GM19043 (cell line): ENCODE measurements at regions not wholly inside any gene's neighbourhood (a gene's known extent, or its start where the extent isn't known, plus 50 kb on each side); places are given as distances from the start of the nearest gene placed in this dataset.

Experiments
- ATAC-seq: cut with Tn5 transposase; IDR thresholded peaks from one replicate; pipeline ENCODE4 v1.9.1; 2021; ENCODE audit warnings: low read depth; ENCODE audit not compliant: unreplicated experiment

GRCh38 chr18:67243799-67244587, 272.5 kb downstream of the DSEL start:
- peak; percentile 57 for ATAC-seq

GRCh38 chr18:67242001-67242400, 274.5 kb downstream of the DSEL start:
- ATAC-seq, result no peak

GRCh38 chr18:67241299-67241698, 275.2 kb downstream of the DSEL start:
- ATAC-seq, result no peak

GRCh38 chr18:67239826-67240225, 276.7 kb downstream of the DSEL start:
- no peak for ATAC-seq

- ATAC-seq, result no peak
Observed at GRCh38 chr18:67232991-67233390, 283.5 kb downstream of the DSEL start.

GRCh38 chr18:67232406-67232805, 284.1 kb downstream of the DSEL start:
- no peak for ATAC-seq

- ATAC-seq, result no peak
Observed at GRCh38 chr18:67222887-67223286, 293.6 kb downstream of the DSEL start.

- ATAC-seq, result no peak
Observed at GRCh38 chr18:67219821-67220220, 296.7 kb downstream of the DSEL start.

- ATAC-seq, result no peak
Observed at GRCh38 chr18:67218556-67218955, 298.0 kb downstream of the DSEL start.

GRCh38 chr18:67217551-67218166, 298.9 kb downstream of the DSEL start:
- ATAC-seq, result peak; percentile 79

GRCh38 chr18:67216846-67217245, 299.7 kb downstream of the DSEL start:
- no peak for ATAC-seq

GRCh38 chr18:67215686-67216085, 300.8 kb downstream of the DSEL start:
- no peak for ATAC-seq

GRCh38 chr18:67211646-67212045, 304.9 kb downstream of the DSEL start:
- no peak for ATAC-seq

GRCh38 chr18:67200665-67201064, 315.9 kb downstream of the DSEL start:
- ATAC-seq, result no peak

- peak; percentile 92 for ATAC-seq
Observed at GRCh38 chr18:67199993-67200617, 316.4 kb downstream of the DSEL start.

GRCh38 chr18:67194886-67195285, 321.6 kb downstream of the DSEL start:
- no peak for ATAC-seq

GRCh38 chr18:67192535-67192934, 324.0 kb downstream of the DSEL start:
- no peak for ATAC-seq

GRCh38 chr18:67183398-67183797, 333.1 kb downstream of the DSEL start:
- ATAC-seq, result no peak

- ATAC-seq, result no peak
Observed at GRCh38 chr18:67179726-67180125, 336.8 kb downstream of the DSEL start.

- ATAC-seq, result no peak
Observed at GRCh38 chr18:67159662-67160061, 356.9 kb downstream of the DSEL start.

GRCh38 chr18:67154979-67155378, 361.5 kb downstream of the DSEL start:
- ATAC-seq, result no peak

GRCh38 chr18:67151366-67151765, 365.2 kb downstream of the DSEL start:
- no peak for ATAC-seq
